ENCODE measurements at regions not wholly inside any gene's neighbourhood (a gene's known extent, or its start where the extent isn't known, plus 50 kb on each side); places are given as distances from the start of the nearest gene placed in this dataset.

DNA sequence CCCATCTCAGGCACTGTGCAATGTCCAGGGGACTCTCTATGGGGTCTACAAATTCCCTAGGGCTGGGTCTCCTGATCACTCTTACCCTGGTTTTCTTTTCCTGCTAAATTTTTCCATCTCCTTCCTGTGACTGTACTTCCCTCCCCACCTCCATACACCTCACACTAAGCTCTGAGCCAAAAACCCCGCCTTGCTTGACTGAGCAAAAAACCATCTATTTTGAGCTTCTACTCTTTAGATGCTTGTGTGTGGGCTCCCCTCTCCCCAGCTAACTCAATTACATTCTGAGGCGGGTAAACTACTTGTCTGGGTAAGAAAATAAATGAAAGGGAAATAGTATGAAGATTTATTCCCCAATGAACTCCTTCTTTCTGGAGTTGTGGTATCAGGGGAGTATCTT, 187.9 kb downstream of the PTPRU start:
- Histone ChIP-seq H4K20me1 (ENCODE audit: insufficient read depth) (no peaks in the 10 kb centered on the region), H3K27ac (no peak overlapping the region), H3K27me3 (ENCODE audit: insufficient read depth, low read depth) (peaks cover 7% of the 10 kb centered on the region; the same call in 1 of the 2 replicates), H3K9ac (no peak overlapping the region), H2AFZ (ENCODE audit: low read depth) (no peak overlapping the region), H3K4me2 (no peak overlapping the region), H3K79me2 (ENCODE audit: insufficient read depth, low read depth) (no peaks in the 10 kb centered on the region), H3K4me3 (IDR thresholded peaks at IDR 0.05; ENCODE audit: insufficient read depth, low read depth, low read length) (no peak overlapping the region), H3K4me1 (ENCODE audit: low read depth, poor library complexity, severe bottlenecking) (no peaks in the 10 kb centered on the region), H3K36me3 (ENCODE audit: insufficient read depth) (no peaks in the 10 kb centered on the region)
- TF ChIP-seq, protein P1, sequence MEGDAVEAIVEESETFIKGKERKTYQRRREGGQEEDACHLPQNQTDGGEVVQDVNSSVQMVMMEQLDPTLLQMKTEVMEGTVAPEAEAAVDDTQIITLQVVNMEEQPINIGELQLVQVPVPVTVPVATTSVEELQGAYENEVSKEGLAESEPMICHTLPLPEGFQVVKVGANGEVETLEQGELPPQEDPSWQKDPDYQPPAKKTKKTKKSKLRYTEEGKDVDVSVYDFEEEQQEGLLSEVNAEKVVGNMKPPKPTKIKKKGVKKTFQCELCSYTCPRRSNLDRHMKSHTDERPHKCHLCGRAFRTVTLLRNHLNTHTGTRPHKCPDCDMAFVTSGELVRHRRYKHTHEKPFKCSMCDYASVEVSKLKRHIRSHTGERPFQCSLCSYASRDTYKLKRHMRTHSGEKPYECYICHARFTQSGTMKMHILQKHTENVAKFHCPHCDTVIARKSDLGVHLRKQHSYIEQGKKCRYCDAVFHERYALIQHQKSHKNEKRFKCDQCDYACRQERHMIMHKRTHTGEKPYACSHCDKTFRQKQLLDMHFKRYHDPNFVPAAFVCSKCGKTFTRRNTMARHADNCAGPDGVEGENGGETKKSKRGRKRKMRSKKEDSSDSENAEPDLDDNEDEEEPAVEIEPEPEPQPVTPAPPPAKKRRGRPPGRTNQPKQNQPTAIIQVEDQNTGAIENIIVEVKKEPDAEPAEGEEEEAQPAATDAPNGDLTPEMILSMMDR (conservative IDR thresholded peaks at IDR 0.05; ENCODE audit: low read depth, low read length) = no peak

DNA sequence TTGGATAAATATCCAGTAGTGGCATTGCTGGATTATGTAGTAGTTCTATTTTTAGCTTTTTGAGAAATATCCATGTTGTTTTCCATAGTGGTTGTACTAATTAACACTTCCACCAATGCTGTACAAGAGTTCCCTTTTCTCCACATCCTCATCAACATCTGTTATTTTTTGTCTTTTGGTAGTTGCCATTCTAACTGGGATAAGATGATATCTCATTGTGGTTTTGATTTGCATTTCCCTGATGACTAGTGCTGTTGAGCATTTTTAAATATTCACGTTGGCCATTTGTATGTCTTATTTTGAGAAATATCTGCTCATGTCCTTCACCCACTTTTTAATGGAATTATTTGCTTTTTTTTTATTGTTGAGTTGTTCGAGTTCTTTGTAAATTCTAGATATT, 183.9 kb downstream of the PTPRU start:
- Histone ChIP-seq H3K4me3 (IDR thresholded peaks at IDR 0.05; ENCODE audit: insufficient read depth, low read depth, low read length) (no peak overlapping the region), H3K9ac (no peak overlapping the region), H3K4me1 (ENCODE audit: low read depth, poor library complexity, severe bottlenecking) (no peaks in the 10 kb centered on the region), H3K4me2 (no peak overlapping the region), H3K79me2 (ENCODE audit: insufficient read depth, low read depth) (no peaks in the 10 kb centered on the region), H4K20me1 (ENCODE audit: insufficient read depth) (no peaks in the 10 kb centered on the region), H3K27ac (no peak overlapping the region), H2AFZ (ENCODE audit: low read depth) (no peak overlapping the region), H3K27me3 (ENCODE audit: insufficient read depth, low read depth) (peaks cover 7% of the 10 kb centered on the region; the same call in 1 of the 2 replicates), H3K36me3 (ENCODE audit: insufficient read depth) (no peaks in the 10 kb centered on the region)
- TF ChIP-seq, protein P1 (conservative IDR thresholded peaks at IDR 0.05; ENCODE audit: low read depth, low read length) = no peak

DNA sequence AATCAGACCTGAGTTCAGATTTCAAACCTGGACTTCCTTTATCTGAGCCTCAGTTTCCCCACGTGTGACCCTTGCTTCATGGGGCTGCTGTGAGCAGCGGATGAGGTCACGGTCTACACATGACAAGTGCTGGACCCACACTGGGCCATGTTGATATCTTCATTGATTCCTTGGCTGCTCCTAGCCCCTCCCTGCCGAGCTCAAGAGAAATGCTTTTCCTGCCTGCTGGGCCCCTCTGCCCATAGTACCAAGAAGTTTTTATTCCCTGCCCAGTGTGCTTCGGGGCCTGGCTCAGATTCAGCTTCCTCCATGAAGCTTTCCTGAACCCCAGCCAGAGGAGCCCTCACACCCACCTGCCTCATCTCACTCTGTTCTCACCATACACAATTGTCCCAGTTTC, 181.6 kb downstream of the PTPRU start:
- no peak overlapping the region for H3K9ac ChIP-seq
- no peaks in the 10 kb centered on the region for H3K4me1 ChIP-seq (ENCODE audit: low read depth, poor library complexity, severe bottlenecking)
- no peak overlapping the region for H3K27ac ChIP-seq
- H4K20me1 ChIP-seq (ENCODE audit: insufficient read depth) = no peaks in the 10 kb centered on the region
- H3K4me3 ChIP-seq (IDR thresholded peaks at IDR 0.05; ENCODE audit: insufficient read depth, low read depth, low read length) = no peak overlapping the region
- H3K4me2 ChIP-seq = no peak overlapping the region
- no peaks in the 10 kb centered on the region for H3K36me3 ChIP-seq (ENCODE audit: insufficient read depth)
- no peaks in the 10 kb centered on the region for H3K79me2 ChIP-seq (ENCODE audit: insufficient read depth, low read depth)
- TF ChIP-seq, protein P1 (conservative IDR thresholded peaks at IDR 0.05; ENCODE audit: low read depth, low read length) = no peak
- H3K27me3 ChIP-seq (ENCODE audit: insufficient read depth, low read depth) = peaks cover 3% of the 10 kb centered on the region; the same call in 1 of the 2 replicates
- no peak overlapping the region for H2AFZ ChIP-seq (ENCODE audit: low read depth)

DNA sequence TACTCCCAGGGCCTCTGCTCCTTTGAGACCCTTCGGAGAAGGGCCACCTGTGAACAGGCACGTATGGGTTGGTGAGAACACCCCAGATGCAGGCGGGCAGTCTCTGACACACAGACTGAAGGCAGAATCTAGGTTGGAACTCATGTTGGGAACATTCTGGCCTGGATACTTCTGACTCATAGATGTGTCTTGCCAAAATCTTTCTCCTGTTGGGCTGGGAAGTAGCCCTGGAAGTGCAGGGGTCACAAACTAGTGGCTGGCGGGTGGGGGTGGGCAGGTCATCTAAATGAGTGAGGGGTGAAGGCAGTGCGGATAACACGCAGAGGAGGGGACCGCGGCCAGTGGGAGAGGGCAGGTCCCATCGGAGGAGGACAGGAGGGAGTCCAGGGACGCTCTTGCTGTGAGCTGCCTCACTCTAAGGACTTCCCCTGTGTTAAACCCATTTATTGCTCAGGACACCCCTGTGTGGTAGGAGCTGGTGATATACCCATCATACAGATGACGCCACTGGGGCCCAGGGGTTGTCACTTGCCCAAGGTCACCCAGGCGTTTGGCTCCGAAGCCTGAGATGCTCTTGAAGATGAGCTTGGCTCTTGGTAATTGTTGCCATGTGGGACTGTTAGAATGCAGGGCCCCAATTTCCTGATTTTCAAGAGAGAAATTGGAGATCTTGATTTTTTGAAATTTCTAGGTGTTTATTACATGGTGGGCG, 181.0 kb downstream of the PTPRU start:
- H3K27me3 ChIP-seq (ENCODE audit: insufficient read depth, low read depth) = peaks cover 3% of the 10 kb centered on the region; the same call in 1 of the 2 replicates
- H3K27ac ChIP-seq = no peak overlapping the region
- H3K36me3 ChIP-seq (ENCODE audit: insufficient read depth) = no peaks in the 10 kb centered on the region
- H3K79me2 ChIP-seq (ENCODE audit: insufficient read depth, low read depth) = no peaks in the 10 kb centered on the region
- H3K9ac ChIP-seq = no peak overlapping the region
- no peak overlapping the region for H2AFZ ChIP-seq (ENCODE audit: low read depth)
- no peak overlapping the region for H3K4me3 ChIP-seq (IDR thresholded peaks at IDR 0.05; ENCODE audit: insufficient read depth, low read depth, low read length)
- no peak overlapping the region for H3K4me2 ChIP-seq
- no peaks in the 10 kb centered on the region for H3K4me1 ChIP-seq (ENCODE audit: low read depth, poor library complexity, severe bottlenecking)
- TF ChIP-seq, protein P1 (conservative IDR thresholded peaks at IDR 0.05; ENCODE audit: low read depth, low read length) = no peak
- no peaks in the 10 kb centered on the region for H4K20me1 ChIP-seq (ENCODE audit: insufficient read depth)

All from KMS-11 (cell line).